ENCODE measurements at regions not wholly inside any gene's neighbourhood (a gene's known extent, or its start where the extent isn't known, plus 50 kb on each side); places are given as distances from the start of the nearest gene placed in this dataset.

GRCh38 chr20:57964011-57964862, 254.4 kb upstream of the PMEPA1 start:
- no peak for DNase-seq

GRCh38 chr20:57960803-57961575, 251.2 kb upstream of the PMEPA1 start:
- no peak for DNase-seq

- DNase-seq, result no peak
Measured at GRCh38 chr20:57959589-57959988, 249.8 kb upstream of the PMEPA1 start.

- DNase-seq, result no peak
Measured at GRCh38 chr20:57959018-57959417, 249.2 kb upstream of the PMEPA1 start.

- DNase-seq, result no peak
Measured at GRCh38 chr20:57958050-57958420, 248.2 kb upstream of the PMEPA1 start.

- DNase-seq, result no peak
Measured at GRCh38 chr20:57957411-57958049, 247.7 kb upstream of the PMEPA1 start.

- no peak for DNase-seq
Measured at GRCh38 chr20:57953638-57954037, 243.8 kb upstream of the PMEPA1 start.

GRCh38 chr20:57952136-57952535, 242.3 kb upstream of the PMEPA1 start:
- DNase-seq, result no peak

GRCh38 chr20:57951549-57951948, 241.7 kb upstream of the PMEPA1 start:
- DNase-seq, result no peak

- no peak for DNase-seq
Measured at GRCh38 chr20:57950764-57951485, 241.1 kb upstream of the PMEPA1 start.

GRCh38 chr20:57948180-57948955, 238.6 kb upstream of the PMEPA1 start:
- DNase-seq, result no peak

GRCh38 chr20:57947421-57948179, 237.8 kb upstream of the PMEPA1 start:
- DNase-seq, result no peak

- no peak for DNase-seq
Measured at GRCh38 chr20:57946559-57947315, 236.9 kb upstream of the PMEPA1 start.

- no peak for DNase-seq
Measured at GRCh38 chr20:57944988-57945387, 235.2 kb upstream of the PMEPA1 start.

GRCh38 chr20:57943950-57944349, 234.1 kb upstream of the PMEPA1 start:
- no peak for DNase-seq

- no peak for DNase-seq
Measured at GRCh38 chr20:57943291-57943690, 233.5 kb upstream of the PMEPA1 start.

- DNase-seq, result no peak
Measured at GRCh38 chr20:57941604-57942381, 232.0 kb upstream of the PMEPA1 start.

GRCh38 chr20:57940868-57941522, 231.2 kb upstream of the PMEPA1 start:
- no peak for DNase-seq

- no peak for DNase-seq
Measured at GRCh38 chr20:57940376-57940775, 230.6 kb upstream of the PMEPA1 start.

All from activated CD4-positive, CD25-positive, alpha-beta regulatory T cell treated with anti-CD3 and anti-CD28 coated beads, Interleukin-2, amount 50 U/mL, for 72 hours (primary cell).